ENCODE measurements at regions not wholly inside any gene's neighbourhood (a gene's known extent, or its start where the extent isn't known, plus 50 kb on each side); places are given as distances from the start of the nearest gene placed in this dataset.
"Not testable (repeated sequence)": the region's sequence is repeated elsewhere in the genome, so short reads cannot be mapped to it uniquely, and the experiment has no call there.

DNA sequence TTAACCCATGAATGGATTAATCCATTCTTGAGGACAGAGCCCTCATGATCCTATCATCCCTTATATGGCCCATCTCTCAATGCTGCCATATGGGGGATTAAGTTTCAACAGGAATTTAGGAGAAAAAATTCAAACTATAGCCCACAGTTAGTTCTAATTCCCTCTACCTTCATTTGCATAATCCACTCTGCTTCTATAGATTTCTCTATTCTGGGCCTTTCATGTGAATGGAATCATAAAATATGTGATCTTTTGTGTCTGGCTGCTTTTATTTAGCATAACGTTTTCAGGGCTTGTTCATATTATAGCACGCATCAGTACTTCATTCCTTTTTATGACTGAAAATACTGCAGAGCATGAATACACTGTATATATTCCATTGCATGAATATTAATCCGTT is 55.4 kb downstream of the CTSL start:
- Histone ChIP-seq H3K4me3 (no peak overlapping the region), H3K9ac (no peak overlapping the region), H3K9me3 (ENCODE audit: low read depth) (no peaks in the 10 kb centered on the region), H2AFZ (no peak overlapping the region), H3F3A (ENCODE audit: insufficient read depth) (no peaks in the 10 kb centered on the region), H3K79me2 (ENCODE audit: insufficient read depth) (no peaks in the 10 kb centered on the region), H3K27me3 (replicated peaks; ENCODE audit: insufficient read depth) (no peaks in the 10 kb centered on the region), H3K27ac (no peak overlapping the region), H3K4me1 (ENCODE audit: insufficient read depth) (no peaks in the 10 kb centered on the region), H4K20me1 (ENCODE audit: insufficient read depth) (no peaks in the 10 kb centered on the region), H3K9me2 (ENCODE audit: insufficient read depth) (no peaks in the 10 kb centered on the region), H3K4me2 (ENCODE audit: unreplicated experiment) (no peak overlapping the region), H3K36me3 (ENCODE audit: low read depth) (no peaks in the 10 kb centered on the region)
- no peak for TF ChIP-seq EZH2phosphoT487 (IDR thresholded peaks at IDR 0.05; ENCODE audit: insufficient read depth, low read depth)
- TF ChIP-seq EZH2 (IDR thresholded peaks at IDR 0.05; ENCODE audit: insufficient read depth, poor library complexity, severe bottlenecking) = no peak
- in situ Hi-C loops (cut with MboI) = no loop called here
- no peak for DNase-seq
- WGBS, 2 experiments (ENCODE audit: low coverage in 1 of 2, low lambda C conversion rate in 2 of 2, missing lambda C conversion rate in 2 of 2) = 52 to 53% methylated on average over 3 of the region's 3 CpGs

DNA sequence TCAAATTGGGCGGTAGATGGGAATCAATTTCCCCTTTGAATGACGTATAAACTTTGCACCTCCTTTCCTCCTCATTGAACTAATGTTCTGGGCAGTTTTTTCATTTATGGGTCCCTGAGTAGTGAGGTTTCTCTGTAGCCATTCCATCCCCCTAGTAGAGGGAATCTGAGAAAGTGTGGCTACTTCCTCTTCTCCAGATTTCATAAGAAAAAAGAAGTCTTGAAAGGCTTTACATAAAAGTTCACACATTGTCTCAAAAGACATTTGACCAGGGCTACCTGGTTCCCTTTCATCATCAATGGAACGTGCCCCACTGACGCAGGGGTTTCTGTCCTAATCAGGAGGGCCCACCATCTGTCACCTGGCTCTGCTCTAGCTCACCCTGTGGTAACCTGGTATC is 57.3 kb downstream of the CTSL start:
- no peak for DNase-seq
- no peak overlapping the region for H3K4me3 ChIP-seq
- H3F3A ChIP-seq (ENCODE audit: insufficient read depth) = no peaks in the 10 kb centered on the region
- no peaks in the 10 kb centered on the region for H3K4me1 ChIP-seq (ENCODE audit: insufficient read depth)
- no peaks in the 10 kb centered on the region for H4K20me1 ChIP-seq (ENCODE audit: insufficient read depth)
- no peaks in the 10 kb centered on the region for H3K27me3 ChIP-seq (replicated peaks; ENCODE audit: insufficient read depth)
- TF ChIP-seq EZH2phosphoT487 (IDR thresholded peaks at IDR 0.05; ENCODE audit: insufficient read depth, low read depth) (no peak), EZH2 (IDR thresholded peaks at IDR 0.05; ENCODE audit: insufficient read depth, poor library complexity, severe bottlenecking) (no peak)
- no peaks in the 10 kb centered on the region for H3K36me3 ChIP-seq (ENCODE audit: low read depth)
- no peaks in the 10 kb centered on the region for H3K79me2 ChIP-seq (ENCODE audit: insufficient read depth)
- 81 to 91% methylated on average over 4 of the region's 4 CpGs for WGBS, 2 experiments (ENCODE audit: low coverage in 1 of 2, low lambda C conversion rate in 2 of 2, missing lambda C conversion rate in 2 of 2)
- no peaks in the 10 kb centered on the region for H3K9me2 ChIP-seq (ENCODE audit: insufficient read depth)
- in situ Hi-C loops (cut with MboI) = no loop called here
- no peaks in the 10 kb centered on the region for H3K9me3 ChIP-seq (ENCODE audit: low read depth)
- no peak overlapping the region for H2AFZ ChIP-seq
- no peak overlapping the region for H3K27ac ChIP-seq
- H3K9ac ChIP-seq = no peak overlapping the region
- no peak overlapping the region for H3K4me2 ChIP-seq (ENCODE audit: unreplicated experiment)

DNA sequence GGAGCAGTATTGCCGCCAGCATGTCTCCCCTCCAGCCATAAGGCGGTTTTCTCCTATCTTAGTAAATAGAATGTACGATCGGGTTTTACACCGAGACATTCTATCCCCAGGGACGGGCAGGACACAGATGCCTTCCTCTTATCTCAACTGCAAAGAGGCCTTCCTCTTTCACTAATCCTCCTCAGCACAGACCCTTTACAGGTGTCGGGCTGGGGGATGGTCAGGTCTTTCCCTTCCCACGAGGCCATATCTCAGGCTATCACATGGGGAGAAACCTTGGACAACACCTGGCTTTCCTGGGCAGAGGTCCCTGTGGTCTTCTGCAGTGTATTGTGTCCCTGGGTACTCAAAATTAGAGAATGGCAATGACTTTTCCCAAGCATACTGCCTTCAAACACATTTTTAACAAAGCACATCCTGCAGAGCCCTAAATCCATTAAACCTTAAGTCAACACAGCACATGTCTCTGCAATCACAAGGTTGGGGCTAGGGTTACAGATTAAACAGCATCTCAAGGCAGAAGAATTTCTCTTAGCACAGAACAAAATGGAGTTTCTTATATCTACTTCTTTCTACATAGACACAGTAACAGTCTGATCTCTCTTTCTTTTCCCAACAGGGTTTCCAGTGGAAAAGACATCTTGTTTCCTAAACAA is 59.5 kb downstream of the CTSL start:
- in situ Hi-C loops (cut with MboI); H3K27ac ChIP-seq; H3F3A ChIP-seq (ENCODE audit: insufficient read depth); H3K9me2 ChIP-seq (ENCODE audit: insufficient read depth); H3K4me3 ChIP-seq; H3K9me3 ChIP-seq (ENCODE audit: low read depth); DNase-seq; H4K20me1 ChIP-seq (ENCODE audit: insufficient read depth); H3K4me2 ChIP-seq (ENCODE audit: unreplicated experiment); H3K27me3 ChIP-seq (replicated peaks; ENCODE audit: insufficient read depth); H2AFZ ChIP-seq; H3K9ac ChIP-seq; H3K79me2 ChIP-seq (ENCODE audit: insufficient read depth); H3K4me1 ChIP-seq (ENCODE audit: insufficient read depth); H3K36me3 ChIP-seq (ENCODE audit: low read depth): not testable (repeated sequence)
- WGBS, 2 experiments (ENCODE audit: low coverage in 1 of 2, low lambda C conversion rate in 2 of 2, missing lambda C conversion rate in 2 of 2) = 67 to 69% methylated on average over 8 of the region's 8 CpGs

DNA sequence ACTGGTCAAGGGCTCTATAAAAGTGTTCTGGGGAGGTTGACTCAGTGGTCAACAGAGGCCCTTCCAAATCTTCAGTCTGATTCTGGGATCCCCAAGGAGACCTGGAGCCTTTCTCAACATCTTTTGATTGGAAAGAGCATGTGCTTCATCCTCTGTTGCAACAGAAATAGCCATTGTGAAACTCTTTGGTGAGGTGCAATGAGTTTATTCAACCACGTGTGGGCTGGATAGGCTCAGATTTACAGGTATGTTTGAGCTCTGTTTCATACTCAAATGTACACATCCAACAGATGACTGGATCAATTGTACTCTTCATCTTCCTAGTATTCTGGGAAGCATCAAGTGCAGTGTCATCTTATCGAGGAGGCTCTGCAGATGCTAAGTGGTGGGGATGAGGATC is 60.5 kb downstream of the CTSL start:
- Histone ChIP-seq H3K79me2 (ENCODE audit: insufficient read depth) (no peaks in the 10 kb centered on the region), H3K9ac (no peak overlapping the region), H3K27ac (no peak overlapping the region), H3F3A (ENCODE audit: insufficient read depth) (peaks cover 12% of the 10 kb centered on the region), H3K9me3 (ENCODE audit: low read depth) (no peaks in the 10 kb centered on the region), H3K9me2 (ENCODE audit: insufficient read depth) (no peaks in the 10 kb centered on the region), H3K4me3 (no peak overlapping the region), H4K20me1 (ENCODE audit: insufficient read depth) (no peaks in the 10 kb centered on the region), H3K4me1 (ENCODE audit: insufficient read depth) (peaks cover 2% of the 10 kb centered on the region), H3K27me3 (replicated peaks; ENCODE audit: insufficient read depth) (no peaks in the 10 kb centered on the region), H2AFZ (no peak overlapping the region), H3K36me3 (ENCODE audit: low read depth) (no peaks in the 10 kb centered on the region), H3K4me2 (ENCODE audit: unreplicated experiment) (no peak overlapping the region)
- WGBS, 2 experiments (ENCODE audit: low coverage in 1 of 2, low lambda C conversion rate in 2 of 2, missing lambda C conversion rate in 2 of 2) = 54 to 55% methylated on average over 2 of the region's 2 CpGs
- no peak for DNase-seq
- no peak for TF ChIP-seq EZH2phosphoT487 (IDR thresholded peaks at IDR 0.05; ENCODE audit: insufficient read depth, low read depth)
- no peak for TF ChIP-seq EZH2 (IDR thresholded peaks at IDR 0.05; ENCODE audit: insufficient read depth, poor library complexity, severe bottlenecking)
- in situ Hi-C loops (cut with MboI) = no loop called here

DNA sequence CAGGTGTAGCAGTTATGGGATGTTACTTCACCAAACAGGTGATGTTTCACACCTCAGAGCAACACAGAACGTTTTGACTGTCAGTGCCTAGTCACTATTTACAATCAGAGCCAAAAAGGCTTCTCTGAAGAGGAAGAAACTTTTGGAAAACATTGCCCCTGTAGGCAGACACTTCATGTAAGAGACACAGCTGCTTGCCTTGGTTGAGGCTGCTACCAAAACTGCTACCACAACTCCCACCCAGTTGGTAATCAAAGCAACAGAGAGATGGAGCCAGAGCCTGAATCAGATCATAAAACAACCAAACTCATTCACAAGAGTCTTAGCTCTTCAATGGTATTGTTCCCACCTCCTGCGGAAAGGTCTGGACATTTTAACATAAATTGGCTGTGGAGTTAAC is 61.0 kb downstream of the CTSL start:
- H3F3A ChIP-seq (ENCODE audit: insufficient read depth) = peaks cover 17% of the 10 kb centered on the region

More for the DNA sequence above, 61.0 kb downstream of the CTSL start:
- WGBS, 2 experiments (ENCODE audit: low coverage in 1 of 2, low lambda C conversion rate in 2 of 2, missing lambda C conversion rate in 2 of 2) = 54 to 58% methylated on average over 2 of the region's 2 CpGs
- H3K9me2 ChIP-seq (ENCODE audit: insufficient read depth) = no peaks in the 10 kb centered on the region
- no peak overlapping the region for H3K4me2 ChIP-seq (ENCODE audit: unreplicated experiment)
- H4K20me1 ChIP-seq (ENCODE audit: insufficient read depth) = no peaks in the 10 kb centered on the region
- in situ Hi-C loops (cut with MboI) = no loop called here
- no peak for TF ChIP-seq EZH2phosphoT487 (IDR thresholded peaks at IDR 0.05; ENCODE audit: insufficient read depth, low read depth)
- no peak for TF ChIP-seq EZH2 (IDR thresholded peaks at IDR 0.05; ENCODE audit: insufficient read depth, poor library complexity, severe bottlenecking)
- H3K27me3 ChIP-seq (replicated peaks; ENCODE audit: insufficient read depth) = no peaks in the 10 kb centered on the region
- H3K27ac ChIP-seq = no peak overlapping the region
- H2AFZ ChIP-seq = no peak overlapping the region
- H3K9ac ChIP-seq = no peak overlapping the region
- H3K36me3 ChIP-seq (ENCODE audit: low read depth) = no peaks in the 10 kb centered on the region
- DNase-seq = no peak
- H3K4me1 ChIP-seq (ENCODE audit: insufficient read depth) = peaks cover 7% of the 10 kb centered on the region
- H3K9me3 ChIP-seq (ENCODE audit: low read depth) = no peaks in the 10 kb centered on the region
- H3K4me3 ChIP-seq = no peak overlapping the region
- H3K79me2 ChIP-seq (ENCODE audit: insufficient read depth) = no peaks in the 10 kb centered on the region

Data from GM23248 (cell line).